ENCODE measurements at regions not wholly inside any gene's neighbourhood (a gene's known extent, or its start where the extent isn't known, plus 50 kb on each side); places are given as distances from the start of the nearest gene placed in this dataset.

DNA sequence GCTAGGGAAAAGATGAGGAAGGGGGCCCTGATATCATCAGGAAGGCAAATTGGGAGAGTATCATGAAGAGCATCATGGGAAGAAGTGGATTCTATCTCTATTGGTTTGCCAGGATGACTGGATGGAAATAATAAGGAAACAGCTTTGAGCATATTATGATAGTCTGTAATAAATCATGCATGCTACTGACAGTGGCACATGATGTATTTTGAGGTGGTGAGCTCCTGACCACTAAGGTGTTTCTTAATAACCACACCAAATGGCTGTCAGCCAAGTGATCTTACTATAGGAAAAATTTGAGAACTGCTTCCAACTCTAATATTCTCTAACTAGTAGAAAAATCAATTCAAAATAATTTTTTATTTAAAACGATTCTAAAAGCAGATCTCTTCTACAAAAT, 548.4 kb upstream of the JAG1 start:
- TF ChIP-seq POLR2A (IDR thresholded peaks at IDR 0.05; ENCODE audit: low read depth, low read length), result no peak
- TF ChIP-seq BHLHE40 (IDR thresholded peaks at IDR 0.05; ENCODE audit: low read depth, low read length), result no peak
- TF ChIP-seq CHD1 (IDR thresholded peaks at IDR 0.05; ENCODE audit: low read depth, low read length), result no peak
- TF ChIP-seq, protein P1, sequence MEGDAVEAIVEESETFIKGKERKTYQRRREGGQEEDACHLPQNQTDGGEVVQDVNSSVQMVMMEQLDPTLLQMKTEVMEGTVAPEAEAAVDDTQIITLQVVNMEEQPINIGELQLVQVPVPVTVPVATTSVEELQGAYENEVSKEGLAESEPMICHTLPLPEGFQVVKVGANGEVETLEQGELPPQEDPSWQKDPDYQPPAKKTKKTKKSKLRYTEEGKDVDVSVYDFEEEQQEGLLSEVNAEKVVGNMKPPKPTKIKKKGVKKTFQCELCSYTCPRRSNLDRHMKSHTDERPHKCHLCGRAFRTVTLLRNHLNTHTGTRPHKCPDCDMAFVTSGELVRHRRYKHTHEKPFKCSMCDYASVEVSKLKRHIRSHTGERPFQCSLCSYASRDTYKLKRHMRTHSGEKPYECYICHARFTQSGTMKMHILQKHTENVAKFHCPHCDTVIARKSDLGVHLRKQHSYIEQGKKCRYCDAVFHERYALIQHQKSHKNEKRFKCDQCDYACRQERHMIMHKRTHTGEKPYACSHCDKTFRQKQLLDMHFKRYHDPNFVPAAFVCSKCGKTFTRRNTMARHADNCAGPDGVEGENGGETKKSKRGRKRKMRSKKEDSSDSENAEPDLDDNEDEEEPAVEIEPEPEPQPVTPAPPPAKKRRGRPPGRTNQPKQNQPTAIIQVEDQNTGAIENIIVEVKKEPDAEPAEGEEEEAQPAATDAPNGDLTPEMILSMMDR (conservative IDR thresholded peaks at IDR 0.05; ENCODE audit: low read depth, low read length), result no peak
- TF ChIP-seq RAD21 (IDR thresholded peaks at IDR 0.05; ENCODE audit: low read length), result no peak
- no peak for TF ChIP-seq FOS (IDR thresholded peaks at IDR 0.05; ENCODE audit: low read depth, low read length)
